ENCODE measurements at regions not wholly inside any gene's neighbourhood (a gene's known extent, or its start where the extent isn't known, plus 50 kb on each side); places are given as distances from the start of the nearest gene placed in this dataset.

DNA sequence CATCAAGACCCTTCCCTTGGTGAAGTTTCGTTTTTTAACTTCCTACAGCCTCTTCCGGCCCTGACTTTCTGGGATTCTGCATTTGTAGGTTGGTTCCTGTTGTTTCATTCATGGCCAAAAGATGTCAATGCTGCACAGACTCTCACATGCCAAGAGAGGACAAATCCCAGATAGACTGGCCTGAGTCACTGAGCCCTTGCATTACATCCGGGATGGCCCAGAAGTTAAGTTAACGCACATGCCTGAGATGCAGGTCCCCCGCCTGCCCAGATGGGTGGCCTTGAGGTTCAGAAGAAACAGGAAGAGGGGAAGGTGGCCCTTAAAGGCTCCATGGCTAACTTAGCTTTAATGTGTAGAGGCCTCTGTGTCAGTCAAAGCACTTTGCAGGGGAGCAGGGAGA, 51.6 kb upstream of the SRGAP3 start:
- no peaks in the 10 kb centered on the region for H3K36me3 ChIP-seq (ENCODE audit: insufficient read depth in 1 of 2, low read depth in 1 of 2)
- H3K27ac ChIP-seq = no peak overlapping the region
- H3K9me3 ChIP-seq = no peaks in the 10 kb centered on the region
- DNase-seq (no peak), ATAC-seq (no peak)
- intact Hi-C loops (cut with DNase I) = loop anchor here (2.0 to 5.0 kb wide), 4 partner anchors 214 to 330 kb away; no protein-coding TSS in a partner anchor
- peaks cover 7% of the 10 kb centered on the region for H3K4me1 ChIP-seq
- TF ChIP-seq, protein P1, sequence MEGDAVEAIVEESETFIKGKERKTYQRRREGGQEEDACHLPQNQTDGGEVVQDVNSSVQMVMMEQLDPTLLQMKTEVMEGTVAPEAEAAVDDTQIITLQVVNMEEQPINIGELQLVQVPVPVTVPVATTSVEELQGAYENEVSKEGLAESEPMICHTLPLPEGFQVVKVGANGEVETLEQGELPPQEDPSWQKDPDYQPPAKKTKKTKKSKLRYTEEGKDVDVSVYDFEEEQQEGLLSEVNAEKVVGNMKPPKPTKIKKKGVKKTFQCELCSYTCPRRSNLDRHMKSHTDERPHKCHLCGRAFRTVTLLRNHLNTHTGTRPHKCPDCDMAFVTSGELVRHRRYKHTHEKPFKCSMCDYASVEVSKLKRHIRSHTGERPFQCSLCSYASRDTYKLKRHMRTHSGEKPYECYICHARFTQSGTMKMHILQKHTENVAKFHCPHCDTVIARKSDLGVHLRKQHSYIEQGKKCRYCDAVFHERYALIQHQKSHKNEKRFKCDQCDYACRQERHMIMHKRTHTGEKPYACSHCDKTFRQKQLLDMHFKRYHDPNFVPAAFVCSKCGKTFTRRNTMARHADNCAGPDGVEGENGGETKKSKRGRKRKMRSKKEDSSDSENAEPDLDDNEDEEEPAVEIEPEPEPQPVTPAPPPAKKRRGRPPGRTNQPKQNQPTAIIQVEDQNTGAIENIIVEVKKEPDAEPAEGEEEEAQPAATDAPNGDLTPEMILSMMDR (IDR thresholded peaks at IDR 0.05) = no peak
- H3K27me3 ChIP-seq (ENCODE audit: insufficient read depth in 3 of 3, low read length in 2 of 3) = peaks cover 0 to 2% (median 0%) of the 10 kb centered on the region in 3 donors
- no peak overlapping the region for H3K4me3 ChIP-seq
- 70 to 88% (median 76%) methylated on average over 5 of the region's 5 CpGs for WGBS, 3 donors

DNA sequence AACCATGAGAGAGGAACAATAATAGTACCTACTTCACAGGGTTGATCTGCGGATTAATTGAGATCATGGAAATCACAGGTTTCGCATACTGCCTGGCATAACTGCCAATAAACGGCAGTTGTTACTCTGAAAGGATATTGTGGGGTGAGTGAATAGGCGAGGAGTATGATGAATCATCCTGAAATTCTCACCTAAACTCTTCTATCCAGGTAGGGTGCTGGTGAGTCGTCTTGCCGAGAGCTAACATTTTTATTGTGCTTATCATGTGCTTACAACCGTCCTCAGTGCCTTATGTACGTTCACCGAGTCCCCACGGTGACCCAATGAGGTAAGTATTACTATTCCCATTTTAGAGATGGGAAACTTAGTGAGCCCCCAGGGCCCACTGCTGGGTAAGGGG, 52.4 kb upstream of the SRGAP3 start:
- Histone ChIP-seq H3K27ac (no peak overlapping the region), H3K4me1 (peaks cover 7% of the 10 kb centered on the region), H3K36me3 (ENCODE audit: insufficient read depth in 1 of 2, low read depth in 1 of 2) (no peaks in the 10 kb centered on the region), H3K4me3 (no peak overlapping the region), H3K27me3 (ENCODE audit: insufficient read depth in 3 of 3, low read length in 2 of 3) (peaks cover 0 to 2% (median 0%) of the 10 kb centered on the region in 3 donors), H3K9me3 (no peaks in the 10 kb centered on the region)
- no peak for ATAC-seq
- WGBS, 3 donors = 71 to 80% (median 80%) methylated on average over 10 of the region's 10 CpGs
- intact Hi-C loops (cut with DNase I) = loop anchor here (1.0 to 5.0 kb wide), 5 partner anchors 214 to 331 kb away; no protein-coding TSS in a partner anchor
- TF ChIP-seq, protein P1 (IDR thresholded peaks at IDR 0.05) = no peak
- no peak for DNase-seq

DNA sequence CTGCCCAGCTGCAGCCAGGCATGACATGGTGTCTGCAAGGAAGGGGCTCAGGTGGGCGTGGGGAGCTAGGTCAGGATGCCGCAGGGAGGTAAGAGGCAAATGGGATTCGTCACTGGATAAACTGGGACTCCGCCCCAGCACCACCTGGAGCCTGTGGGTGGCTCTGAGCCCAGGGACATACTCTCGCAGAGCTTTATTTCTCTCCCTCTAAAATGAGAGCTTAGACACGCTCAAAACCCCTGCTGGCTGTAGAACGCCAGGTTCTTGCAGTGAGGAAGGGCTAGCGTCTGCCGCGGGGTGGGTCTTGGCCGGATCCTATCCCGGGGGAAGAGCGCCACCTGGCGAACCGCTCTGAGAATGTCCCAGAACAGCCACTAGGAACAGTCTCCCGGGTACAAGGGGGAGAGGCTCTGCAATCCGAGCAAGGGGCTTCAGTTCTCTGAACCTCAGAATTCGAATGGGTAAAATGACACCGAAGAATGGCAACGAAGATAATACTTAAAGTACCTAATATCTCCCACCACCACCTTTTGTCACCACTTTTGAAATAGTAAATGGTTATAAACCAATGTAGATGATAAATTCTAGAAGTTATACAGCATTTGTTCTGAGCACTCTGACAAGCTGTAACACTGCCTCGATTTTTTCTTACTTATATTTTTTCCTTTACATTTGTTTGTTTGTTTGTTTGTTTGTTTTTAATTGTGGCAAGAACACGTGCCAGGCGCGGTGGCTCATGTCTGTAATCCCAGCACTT, 53.2 kb upstream of the SRGAP3 start:
- peaks cover 0 to 2% (median 0%) of the 10 kb centered on the region in 3 donors for H3K27me3 ChIP-seq (ENCODE audit: insufficient read depth in 3 of 3, low read length in 2 of 3)
- DNase-seq = peak; percentile 78 to 86
- 17% methylated on average over 24 of the region's 24 CpGs for WGBS, 3 donors
- peak; percentile 92 to 98 (median 94) for ATAC-seq
- H3K4me3 ChIP-seq = peak overlapping the region; percentile 49
- H3K27ac ChIP-seq = no peak overlapping the region
- H3K9me3 ChIP-seq = no peaks in the 10 kb centered on the region
- H3K36me3 ChIP-seq (ENCODE audit: insufficient read depth in 1 of 2, low read depth in 1 of 2) = no peaks in the 10 kb centered on the region
- H3K4me1 ChIP-seq = peaks cover 7% of the 10 kb centered on the region
- intact Hi-C loops (cut with DNase I) = loop anchor here (1.0 to 5.0 kb wide), 4 partner anchors 215 to 331 kb away; no protein-coding TSS in a partner anchor
- TF ChIP-seq, protein P1 (IDR thresholded peaks at IDR 0.05) = peak; percentile 93

DNA sequence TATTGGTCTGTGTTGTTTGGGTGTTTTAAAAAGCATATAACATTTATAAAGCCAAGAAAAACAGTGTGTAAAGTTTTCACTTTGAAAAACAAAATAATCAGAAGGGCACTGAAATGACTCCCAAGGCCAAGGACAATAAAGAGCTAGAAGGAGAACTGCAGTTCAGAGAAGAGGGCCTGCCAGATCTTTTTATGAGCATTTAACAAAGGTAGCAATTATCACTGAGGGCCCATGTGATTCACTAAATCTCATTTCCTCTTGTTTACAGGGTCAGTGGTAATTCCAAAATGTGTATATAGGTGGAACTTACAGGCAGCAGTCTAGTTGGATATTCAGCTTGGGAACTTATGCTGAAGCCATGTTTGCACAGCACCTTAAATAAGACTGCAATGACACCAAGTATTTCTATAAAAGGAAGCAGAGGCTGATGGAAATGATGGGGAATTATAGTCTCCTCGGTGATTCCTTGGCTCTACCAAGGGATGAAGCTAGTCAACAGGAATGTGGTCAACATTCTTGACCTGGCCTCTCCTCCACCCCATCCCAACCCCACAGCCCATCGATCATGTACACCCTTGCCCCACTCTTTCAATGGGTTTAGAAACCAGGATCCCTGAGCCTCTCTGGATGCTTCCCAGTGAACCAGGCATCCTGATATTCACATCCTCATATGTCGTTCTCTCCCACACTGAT, 54.4 kb upstream of the THUMPD3 start:
- H3K9me3 ChIP-seq = no peaks in the 10 kb centered on the region
- no peaks in the 10 kb centered on the region for H3K4me1 ChIP-seq
- H3K27me3 ChIP-seq (ENCODE audit: insufficient read depth in 3 of 3, low read length in 2 of 3) = peaks cover 0 to 2% (median 0%) of the 10 kb centered on the region in 3 donors
- WGBS, 3 donors = 83 to 84% (median 84%) methylated on average over 3 of the region's 3 CpGs
- no peak overlapping the region for H3K27ac ChIP-seq
- no peak overlapping the region for H3K4me3 ChIP-seq
- no peak for ATAC-seq
- intact Hi-C loops (cut with DNase I) = no loop called here
- no peak for DNase-seq
- no peaks in the 10 kb centered on the region for H3K36me3 ChIP-seq (ENCODE audit: insufficient read depth in 1 of 2, low read depth in 1 of 2)
- TF ChIP-seq, protein P1 (IDR thresholded peaks at IDR 0.05) = no peak
